H1 (cell line): ENCODE measurements at regions not wholly inside any gene's neighbourhood (a gene's known extent, or its start where the extent isn't known, plus 50 kb on each side); places are given as distances from the start of the nearest gene placed in this dataset.

Experiments
- HDAC6 ChIP-seq: IDR thresholded peaks from one replicate; pipeline ENCODE4 v1.7.1; 2012; ENCODE audit warnings: low read depth, mild to moderate bottlenecking, inconsistent platforms, low read length, moderate library complexity

DNA sequence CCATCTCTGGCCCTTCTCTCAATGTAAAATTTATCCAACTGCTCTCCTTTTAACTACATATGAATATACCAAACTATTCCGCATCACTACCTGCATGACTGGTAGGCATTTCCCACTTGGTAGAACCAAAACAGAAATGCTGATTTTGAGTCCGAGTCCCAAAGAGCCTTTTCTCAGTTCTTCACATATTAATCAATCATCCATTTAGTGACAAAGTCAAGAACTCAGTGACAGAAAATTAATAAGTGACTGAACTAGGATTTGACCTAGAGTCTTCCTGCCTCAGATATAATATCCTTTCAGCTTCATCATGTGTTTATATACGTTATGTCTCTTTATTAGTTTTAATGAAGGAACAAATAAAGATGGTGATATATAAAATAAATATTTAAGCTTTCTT is 700.6 kb upstream of the GOLIM4 start (continued):
- no peak for TF ChIP-seq HDAC6
- TF ChIP-seq, all 59 proteins: peak for 0
